ENCODE measurements at regions not wholly inside any gene's neighbourhood (a gene's known extent, or its start where the extent isn't known, plus 50 kb on each side); places are given as distances from the start of the nearest gene placed in this dataset.

GRCh38 chr6:134676307-134677281 is 273.3 kb downstream of the ALDH8A1 start:
- TF ChIP-seq, protein P1, sequence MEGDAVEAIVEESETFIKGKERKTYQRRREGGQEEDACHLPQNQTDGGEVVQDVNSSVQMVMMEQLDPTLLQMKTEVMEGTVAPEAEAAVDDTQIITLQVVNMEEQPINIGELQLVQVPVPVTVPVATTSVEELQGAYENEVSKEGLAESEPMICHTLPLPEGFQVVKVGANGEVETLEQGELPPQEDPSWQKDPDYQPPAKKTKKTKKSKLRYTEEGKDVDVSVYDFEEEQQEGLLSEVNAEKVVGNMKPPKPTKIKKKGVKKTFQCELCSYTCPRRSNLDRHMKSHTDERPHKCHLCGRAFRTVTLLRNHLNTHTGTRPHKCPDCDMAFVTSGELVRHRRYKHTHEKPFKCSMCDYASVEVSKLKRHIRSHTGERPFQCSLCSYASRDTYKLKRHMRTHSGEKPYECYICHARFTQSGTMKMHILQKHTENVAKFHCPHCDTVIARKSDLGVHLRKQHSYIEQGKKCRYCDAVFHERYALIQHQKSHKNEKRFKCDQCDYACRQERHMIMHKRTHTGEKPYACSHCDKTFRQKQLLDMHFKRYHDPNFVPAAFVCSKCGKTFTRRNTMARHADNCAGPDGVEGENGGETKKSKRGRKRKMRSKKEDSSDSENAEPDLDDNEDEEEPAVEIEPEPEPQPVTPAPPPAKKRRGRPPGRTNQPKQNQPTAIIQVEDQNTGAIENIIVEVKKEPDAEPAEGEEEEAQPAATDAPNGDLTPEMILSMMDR (IDR thresholded peaks at IDR 0.05), result no peak
- no peak for TF ChIP-seq POLR2A (IDR thresholded peaks at IDR 0.05)
